GM12892 (cell line): ENCODE measurements at regions not wholly inside any gene's neighbourhood (a gene's known extent, or its start where the extent isn't known, plus 50 kb on each side); places are given as distances from the start of the nearest gene placed in this dataset.
A peak's percentile ranks its signal among the peaks of the same experiment; 100 is the strongest.

Source experiments
- DNase-seq: peaks from one replicate; pipeline ENCODE4 v3.0.0; 2011; ENCODE audit not compliant: insufficient read length
- FAIRE-seq: peaks from 2 replicates; lab custom pipeline; 2011; peaks lifted over from hg19 to GRCh38; lab: Jason Lieb, UNC
- POLR2A ChIP-seq: IDR thresholded peaks from 2 replicates; pipeline ENCODE4 v1.6.1; 2011; ENCODE audit warnings: low read depth, low read length, control low read depth
- POLR2AphosphoS5 ChIP-seq: IDR thresholded peaks from 2 replicates; pipeline ENCODE4 v1.6.1; 2011; ENCODE audit warnings: low read depth, low read length, control low read depth
- TAF1 ChIP-seq: IDR thresholded peaks from 2 replicates; pipeline ENCODE4 v1.6.1; 2011; ENCODE audit warnings: low read depth, mild to moderate bottlenecking, control low read depth, low read length, borderline replicate concordance

DNA sequence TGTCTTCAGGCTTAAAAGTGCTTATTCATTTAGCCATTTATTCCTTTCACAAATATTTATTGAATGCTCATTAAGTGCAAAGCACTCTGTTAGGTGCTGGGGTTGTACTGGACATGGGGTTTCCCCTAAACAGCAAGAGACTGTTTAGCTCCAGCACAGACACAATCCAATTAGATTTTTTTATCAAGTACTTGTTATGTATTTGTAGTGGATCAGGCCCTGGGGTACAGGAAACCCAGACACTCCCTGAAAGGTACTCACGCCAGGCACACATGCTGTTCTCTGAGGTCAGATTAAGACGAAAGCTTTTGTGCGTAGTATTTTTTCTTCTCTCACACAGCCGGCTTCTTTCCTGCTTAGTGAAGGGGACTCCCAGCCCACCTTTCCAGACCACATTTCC lies 218.1 kb upstream of the PLET1 start:
- DNase-seq: no peak

DNA sequence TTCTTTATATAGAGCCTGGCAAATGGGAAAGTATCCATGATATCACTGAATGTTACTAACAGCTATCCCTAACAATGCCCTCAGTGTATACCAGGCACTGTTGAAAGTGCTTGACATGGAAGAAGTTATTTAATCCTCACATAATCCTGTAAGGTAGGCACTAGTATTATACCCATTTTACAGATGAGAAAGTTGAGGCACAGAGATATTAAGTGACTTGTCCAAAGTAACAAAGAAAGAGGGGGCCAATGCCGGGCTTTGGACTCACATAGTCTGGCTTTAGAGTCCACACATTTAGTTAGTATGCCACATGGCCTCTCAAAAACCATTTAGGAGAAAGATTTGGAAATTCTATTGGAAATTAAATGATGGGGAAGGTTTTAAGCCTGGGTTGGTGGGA lies 220.8 kb upstream of the PLET1 start:
- no peak for TF ChIP-seq POLR2AphosphoS5
- TF ChIP-seq TAF1: no peak
- no peak for TF ChIP-seq POLR2A
- no peak for FAIRE-seq
- DNase-seq: no peak

More for the DNA sequence above, 218.1 kb upstream of the PLET1 start:
- no peak for FAIRE-seq
- TF ChIP-seq POLR2AphosphoS5 (no peak), POLR2A (no peak), TAF1 (no peak)

DNA sequence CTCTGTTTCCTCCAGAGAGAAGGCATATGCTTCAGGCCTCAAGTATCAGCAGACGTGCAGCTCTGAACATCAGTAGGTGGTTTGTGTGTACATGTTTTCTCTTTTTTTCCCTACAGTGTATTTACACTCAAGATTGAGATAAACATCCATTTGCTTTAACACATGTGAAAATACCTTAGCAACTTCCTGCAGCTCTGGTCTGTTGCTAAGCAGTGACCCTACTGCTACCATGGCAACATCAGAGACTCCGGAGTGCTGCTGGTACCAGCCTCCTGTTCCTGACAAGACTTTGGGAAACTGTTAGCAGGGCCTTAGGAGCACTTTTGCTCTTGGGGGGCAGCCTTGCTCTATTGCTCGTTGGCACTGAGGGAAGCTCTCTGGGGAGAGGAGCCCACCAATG lies 221.2 kb upstream of the PLET1 start:
- FAIRE-seq (no peak), DNase-seq (no peak)
- TF ChIP-seq POLR2A (no peak), POLR2AphosphoS5 (no peak), TAF1 (no peak)

DNA sequence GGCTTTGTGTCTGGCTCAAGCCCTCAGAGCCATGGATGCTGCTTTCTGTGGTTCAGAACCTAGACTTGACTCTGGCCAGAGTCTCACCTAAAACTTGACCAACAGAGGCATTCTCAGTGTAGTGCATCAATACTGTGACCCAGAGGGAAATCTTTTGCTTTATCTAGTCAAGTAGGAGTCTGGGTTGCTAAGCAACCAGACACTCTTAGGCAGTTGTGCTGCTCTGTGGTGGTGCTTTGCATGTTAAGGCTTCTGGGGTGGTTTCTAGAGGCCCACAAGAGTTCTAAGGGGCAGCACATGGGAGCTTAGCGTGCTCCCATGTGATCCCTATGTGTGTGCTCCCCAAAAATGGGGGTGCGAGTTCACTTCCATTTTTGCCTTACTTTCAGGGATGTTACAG lies 224.6 kb upstream of the PLET1 start:
- TF ChIP-seq POLR2A: no peak
- TF ChIP-seq POLR2AphosphoS5: no peak
- TF ChIP-seq TAF1: no peak
- FAIRE-seq (peak; percentile 82), DNase-seq (no peak)

DNA sequence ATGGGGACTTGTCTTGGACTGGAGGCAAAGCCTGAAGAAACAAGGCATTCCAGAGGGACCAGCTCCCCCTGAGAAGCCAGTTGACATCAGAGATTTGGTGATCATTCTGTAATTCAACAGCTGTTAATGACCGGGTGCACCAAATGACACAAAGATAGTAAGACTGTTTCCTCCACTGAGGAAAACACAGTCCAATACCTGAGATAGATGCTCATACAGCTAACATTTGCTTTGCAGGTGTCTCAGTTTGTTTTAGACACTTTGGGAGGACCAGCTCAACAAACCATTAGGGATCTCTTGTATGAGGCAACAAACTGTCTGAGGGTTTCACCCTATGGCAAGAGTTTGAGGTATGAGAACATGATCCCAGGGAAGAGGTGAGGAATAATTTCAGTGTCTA lies 237.2 kb upstream of the PLET1 start:
- FAIRE-seq (no peak), DNase-seq (no peak)
- TF ChIP-seq POLR2A: no peak
- no peak for TF ChIP-seq POLR2AphosphoS5
- no peak for TF ChIP-seq TAF1

DNA sequence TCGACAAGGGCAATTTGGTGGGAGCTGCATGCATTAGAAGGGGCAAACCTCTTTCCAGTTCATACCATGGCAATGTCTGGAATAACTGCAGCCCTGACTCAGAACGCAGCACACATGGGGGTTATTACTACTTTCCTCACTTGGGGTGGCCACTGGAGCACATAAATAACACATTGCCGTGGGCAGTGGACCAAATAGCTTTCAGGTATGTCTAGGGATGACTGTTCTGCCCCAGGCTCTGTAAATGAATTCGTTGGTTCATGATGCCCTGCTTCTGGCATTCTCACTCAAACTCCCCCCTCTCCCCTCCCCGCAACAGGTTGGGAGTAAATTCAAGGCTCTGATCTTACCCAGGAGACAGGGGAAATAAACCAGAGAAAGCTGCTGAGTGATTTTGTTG lies 238.0 kb upstream of the PLET1 start:
- no peak for TF ChIP-seq POLR2AphosphoS5
- no peak for TF ChIP-seq POLR2A
- no peak for TF ChIP-seq TAF1
- FAIRE-seq (peak; percentile 54), DNase-seq (no peak)

DNA sequence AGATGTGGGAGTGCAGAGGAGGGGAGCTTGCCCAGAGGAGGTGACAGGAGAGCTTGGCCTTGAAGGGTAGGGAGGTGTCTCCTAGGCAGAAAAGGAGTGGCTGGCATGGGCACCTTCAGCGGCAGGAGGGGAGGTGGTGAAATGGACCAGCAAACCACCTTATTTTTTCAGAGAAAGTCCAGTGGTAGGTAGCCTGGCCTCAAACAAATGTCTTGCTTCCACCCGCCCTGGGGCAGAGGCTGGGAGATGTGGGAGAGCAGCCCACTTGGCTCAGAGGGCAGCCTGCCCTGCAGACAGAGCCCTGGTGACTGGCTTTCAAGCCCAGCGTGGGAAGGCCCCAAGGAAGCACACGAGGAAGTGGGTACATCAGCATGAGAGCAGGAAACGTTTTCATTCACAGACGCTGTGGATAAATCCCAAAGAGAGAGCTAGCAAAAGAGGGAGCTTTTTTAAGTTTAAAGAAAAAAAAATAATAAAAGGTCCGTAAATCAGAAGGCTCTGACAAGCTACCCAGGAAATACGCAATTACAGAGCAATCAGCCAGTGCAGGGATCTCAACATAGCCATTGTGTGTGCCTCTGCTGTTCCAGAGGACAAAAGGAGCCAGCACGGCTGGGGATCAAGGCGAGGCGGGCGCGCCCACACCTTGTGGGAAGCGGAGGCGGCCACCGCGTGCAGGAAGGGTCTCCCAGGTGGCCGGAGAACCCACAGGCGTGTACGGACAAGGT lies 238.7 kb upstream of the PLET1 start:
- DNase-seq (no peak), FAIRE-seq (no peak)
- TF ChIP-seq POLR2A (no peak), TAF1 (no peak), POLR2AphosphoS5 (no peak)

DNA sequence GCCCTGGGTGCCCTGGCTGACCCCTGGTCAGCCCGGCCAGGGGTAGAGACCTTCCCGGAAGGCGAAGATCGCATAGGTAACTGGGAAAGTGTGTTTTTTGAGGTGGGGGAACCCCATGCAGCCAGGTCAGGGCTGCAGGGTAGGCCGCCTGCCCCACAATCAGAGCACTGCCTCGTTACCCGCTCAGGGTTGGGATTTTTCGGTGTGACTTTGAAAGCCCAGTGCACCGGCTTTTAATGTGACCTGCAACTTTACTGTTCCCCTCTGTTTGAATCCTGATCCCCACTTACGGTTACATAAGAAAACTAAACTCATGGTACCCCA lies 239.2 kb upstream of the PLET1 start:
- DNase-seq: no peak
- no peak for TF ChIP-seq POLR2A
- no peak for TF ChIP-seq POLR2AphosphoS5
- no peak for TF ChIP-seq TAF1
- FAIRE-seq: no peak

DNA sequence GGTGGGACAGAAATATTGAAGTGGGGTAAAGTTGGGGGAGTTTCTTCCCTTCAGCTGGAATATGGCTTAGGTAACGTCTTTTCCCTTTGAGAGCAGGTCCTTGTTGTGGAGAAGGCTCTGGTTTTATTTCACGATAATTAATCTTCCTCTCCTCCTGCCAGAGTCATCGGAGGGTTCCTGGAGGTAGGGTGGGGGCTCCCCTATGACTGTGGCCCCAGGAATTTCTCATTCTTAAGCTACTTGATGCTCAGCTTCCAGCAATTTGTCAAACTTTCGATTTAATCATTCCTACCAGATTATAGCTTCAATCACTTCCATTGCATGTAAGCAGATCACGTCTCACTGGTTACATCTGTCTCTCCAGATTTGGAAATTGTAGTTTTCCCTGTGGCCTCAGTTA lies 242.8 kb upstream of the PLET1 start:
- no peak for FAIRE-seq
- DNase-seq: no peak
- TF ChIP-seq TAF1 (no peak), POLR2AphosphoS5 (no peak), POLR2A (no peak)

DNA sequence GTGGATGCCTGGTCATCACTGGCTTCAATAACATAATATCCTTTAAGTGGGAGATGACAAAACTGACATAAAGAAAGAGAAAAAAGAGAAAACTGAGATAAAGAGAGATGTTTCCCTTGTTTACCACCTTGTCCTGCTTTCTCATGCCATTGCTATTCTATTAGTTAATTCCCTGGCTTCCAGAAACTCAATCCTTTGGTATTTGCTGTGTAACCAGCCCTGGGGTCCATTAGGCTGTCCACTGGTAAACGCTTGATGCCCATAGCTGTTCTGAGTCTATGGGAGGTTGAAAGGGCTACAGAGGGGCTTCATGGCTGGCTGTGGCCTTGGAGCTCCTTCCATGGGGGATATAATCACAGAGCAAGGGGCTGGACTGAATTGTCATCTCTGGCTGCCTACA lies 243.4 kb upstream of the PLET1 start:
- no peak for FAIRE-seq
- TF ChIP-seq POLR2A (no peak), TAF1 (no peak), POLR2AphosphoS5 (no peak)
- DNase-seq: no peak

DNA sequence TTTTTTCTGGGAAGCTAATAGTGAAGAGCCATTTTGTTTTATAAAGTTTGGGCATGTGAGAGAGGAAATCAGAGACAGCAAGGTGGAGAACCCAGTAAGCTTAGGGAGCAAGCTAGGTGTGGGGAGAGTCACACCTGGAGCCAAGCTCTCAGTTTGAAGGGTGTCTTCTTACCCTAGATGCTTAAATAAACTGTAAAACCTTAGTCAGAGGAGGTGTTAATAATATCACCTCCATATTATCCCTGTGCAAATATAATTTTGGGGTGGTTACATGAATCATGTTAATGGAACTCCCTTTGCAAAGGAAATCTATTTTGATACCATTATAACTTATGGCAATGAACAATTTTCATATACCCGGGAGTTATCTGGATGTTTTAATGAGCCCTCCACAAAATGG lies 246.2 kb upstream of the PLET1 start:
- no peak for TF ChIP-seq POLR2AphosphoS5
- no peak for TF ChIP-seq POLR2A
- no peak for TF ChIP-seq TAF1
- DNase-seq: no peak
- FAIRE-seq: no peak

DNA sequence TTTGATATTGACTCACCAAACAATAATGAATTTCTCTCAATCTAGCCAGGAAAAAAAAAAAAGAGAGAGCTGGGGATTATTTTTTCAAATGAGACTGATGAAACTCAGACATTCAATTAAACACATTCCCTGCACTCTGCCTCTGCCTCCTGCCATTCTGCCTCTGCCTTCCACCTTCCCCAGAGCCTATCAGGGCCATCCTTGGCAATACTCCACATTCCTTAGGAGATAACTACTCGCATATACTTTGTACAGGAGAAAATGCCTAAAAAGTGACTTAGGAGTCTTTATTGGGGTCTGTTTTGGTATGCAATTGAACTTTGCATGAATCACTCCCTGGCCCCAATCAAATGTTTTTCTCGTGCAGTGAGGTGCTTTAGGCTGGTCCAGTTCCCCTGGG lies 246.6 kb upstream of the PLET1 start:
- DNase-seq: no peak
- TF ChIP-seq POLR2AphosphoS5: no peak
- TF ChIP-seq TAF1: no peak
- no peak for FAIRE-seq
